ENCODE measurements at regions not wholly inside any gene's neighbourhood (a gene's known extent, or its start where the extent isn't known, plus 50 kb on each side); places are given as distances from the start of the nearest gene placed in this dataset.
A peak's percentile ranks its signal among the peaks of the same experiment; 100 is the strongest.

DNA sequence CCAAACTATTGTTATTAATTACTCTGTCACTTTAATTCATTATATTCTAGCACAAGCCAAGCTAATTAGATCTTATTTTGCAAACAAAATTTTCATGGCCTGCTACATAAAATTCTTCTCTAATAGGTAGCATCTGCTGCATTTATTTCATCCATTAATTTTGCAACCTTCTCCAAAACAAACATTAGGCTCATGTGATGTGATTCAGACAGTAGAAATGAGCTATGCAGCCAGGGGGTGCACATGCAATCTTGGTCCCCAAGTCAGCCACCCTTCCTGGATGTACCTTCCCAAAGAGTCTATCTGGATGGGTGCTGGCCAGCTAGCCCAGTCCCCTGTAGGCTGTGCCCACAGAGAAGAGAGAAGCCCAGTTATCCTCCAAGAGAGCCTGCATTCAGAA is 242.1 kb upstream of the OSR1 start:
- DNase-seq: no peak

DNA sequence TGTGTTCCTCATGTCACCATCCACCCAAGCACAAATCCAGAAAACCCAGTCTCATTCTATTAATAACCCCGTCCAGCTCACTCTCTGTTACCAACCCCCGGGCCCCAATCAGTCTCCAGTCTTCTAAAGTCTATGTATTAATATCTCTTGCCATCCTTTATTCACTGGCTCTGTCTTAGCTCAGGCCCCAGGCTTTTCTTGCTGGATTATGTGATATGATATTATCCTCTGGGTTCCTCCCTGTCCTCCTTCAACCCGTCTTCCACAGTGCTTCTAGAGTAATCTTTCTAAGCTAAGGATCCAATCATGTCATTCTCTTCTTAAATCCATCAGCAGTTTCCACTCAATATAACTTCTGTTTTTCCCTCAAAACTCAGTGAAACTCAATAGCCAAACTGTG is 240.5 kb upstream of the OSR1 start:
- DNase-seq: no peak

DNA sequence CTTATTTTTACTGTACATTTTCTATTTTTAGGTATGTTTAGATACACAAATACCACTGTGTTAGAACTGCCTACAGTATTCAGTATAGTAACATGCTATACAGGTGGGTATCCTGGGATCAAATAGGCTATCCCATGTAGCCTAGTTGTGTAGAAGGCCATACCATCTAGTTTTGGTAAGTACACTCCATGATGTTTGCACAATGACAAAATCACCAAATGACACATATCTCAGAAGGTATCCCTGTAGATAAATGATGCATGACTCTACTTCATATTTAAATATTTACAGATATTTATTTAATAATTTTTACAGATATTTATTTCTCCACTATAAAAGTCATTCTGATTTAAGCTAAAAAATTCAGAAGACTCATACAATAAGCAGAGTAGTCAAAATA is 233.8 kb upstream of the OSR1 start:
- DNase-seq: no peak

GRCh38 chr2:19589791-19590190 is 231.4 kb upstream of the OSR1 start:
- no peak for DNase-seq

DNA sequence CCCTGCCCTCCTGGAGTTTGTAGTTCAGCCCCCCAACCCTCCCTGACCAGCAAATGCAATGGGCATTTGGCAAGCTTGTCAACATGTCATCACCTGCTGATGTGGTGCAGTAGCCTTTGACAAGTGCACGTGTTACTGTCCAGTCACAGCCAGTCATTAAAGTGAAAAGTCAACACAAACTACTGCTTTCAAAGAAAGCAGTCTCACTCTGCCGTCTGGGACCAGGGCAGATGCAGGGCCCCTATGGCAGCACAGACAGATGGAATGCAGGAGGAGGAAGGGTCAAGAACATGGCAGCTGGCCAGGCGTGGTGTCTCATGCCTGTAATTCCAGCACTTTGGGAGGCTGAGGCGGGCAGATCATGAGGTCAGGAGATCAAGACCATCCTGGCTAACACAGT is 222.4 kb upstream of the OSR1 start:
- DNase-seq: peak; percentile 41

DNA sequence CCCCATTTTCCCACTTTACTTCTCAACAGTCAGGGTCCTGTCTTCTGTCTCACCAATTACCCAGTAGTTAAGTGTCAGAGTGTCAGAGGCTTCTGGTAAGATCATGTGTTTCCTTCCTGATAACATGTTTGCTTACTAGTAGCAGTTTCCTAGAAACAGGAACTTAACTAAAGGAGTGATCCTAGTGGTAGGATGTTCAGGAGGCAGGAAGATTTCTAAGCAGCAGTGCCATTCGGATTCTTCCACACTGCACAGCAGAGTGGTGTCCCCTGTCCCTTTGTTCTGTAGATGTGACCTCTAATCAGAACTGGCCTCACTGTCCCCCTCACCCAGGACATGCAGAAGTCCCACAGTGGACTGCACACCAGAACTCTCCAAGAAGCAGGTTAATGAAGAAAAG is 221.8 kb upstream of the OSR1 start:
- DNase-seq: no peak

GRCh38 chr2:19579461-19579860 is 221.0 kb upstream of the OSR1 start:
- no peak for DNase-seq

GRCh38 chr2:19577723-19578122 is 219.3 kb upstream of the OSR1 start:
- no peak for DNase-seq

DNA sequence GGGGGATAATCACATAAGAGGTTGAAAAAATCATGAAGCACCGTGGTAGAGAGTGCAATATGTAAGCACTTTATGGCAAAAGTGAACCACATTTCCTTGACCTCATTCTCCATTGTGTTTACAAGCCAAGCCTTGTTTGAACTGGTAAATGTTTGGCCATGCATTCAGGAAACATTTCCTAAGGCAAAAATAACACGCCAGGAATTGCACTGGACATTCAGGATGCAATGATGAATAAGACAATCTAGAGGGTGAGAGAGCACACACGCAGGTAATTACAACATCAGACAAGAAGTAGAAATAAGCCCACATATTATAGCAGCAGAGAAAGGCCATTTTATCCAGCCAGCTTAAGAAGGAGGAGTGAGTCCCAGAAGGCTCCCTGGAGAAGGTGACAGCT is 218.0 kb upstream of the OSR1 start:
- DNase-seq: no peak

GRCh38 chr2:19575641-19576040 is 217.2 kb upstream of the OSR1 start:
- no peak for DNase-seq

GRCh38 chr2:19574778-19575260 is 216.4 kb upstream of the OSR1 start:
- DNase-seq: peak; percentile 58

DNA sequence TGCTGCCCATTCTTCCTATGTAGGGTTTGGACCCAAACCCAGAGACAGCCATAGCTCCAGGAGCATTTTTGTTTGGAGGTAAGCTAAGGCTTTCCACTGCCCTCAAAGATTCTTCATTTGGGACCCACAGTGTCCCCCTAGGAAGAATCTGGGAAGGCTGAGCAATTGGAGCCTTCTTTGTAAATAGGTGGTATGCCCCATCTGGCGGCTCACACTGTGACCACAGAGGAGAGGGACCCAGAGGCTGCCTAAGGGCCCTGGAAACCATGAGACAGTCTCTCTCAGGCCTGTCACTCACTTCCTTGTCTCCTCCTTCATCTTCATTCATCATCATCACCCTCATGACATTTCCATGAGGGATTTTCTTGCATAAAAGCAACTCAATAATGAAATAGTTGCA is 215.4 kb upstream of the OSR1 start:
- DNase-seq: no peak

DNA sequence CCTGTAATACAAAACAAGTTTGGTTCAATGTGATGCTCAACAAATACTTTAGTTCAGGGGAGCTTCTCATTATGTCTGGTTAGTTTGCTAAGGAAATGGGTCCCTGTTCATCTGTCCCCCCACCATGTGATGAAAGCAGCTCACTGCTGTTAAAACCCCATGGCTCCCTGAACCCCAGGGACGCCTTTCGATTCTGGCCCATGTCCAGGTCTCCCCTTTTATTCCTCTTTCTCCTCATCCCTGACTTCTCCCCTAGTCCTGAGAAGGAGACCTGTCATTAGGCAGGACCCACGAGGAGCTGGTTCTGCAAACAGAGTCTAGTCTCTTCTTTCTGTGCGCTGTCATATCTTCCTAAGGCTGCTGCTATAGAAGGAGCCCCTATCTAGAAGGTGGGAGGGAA is 213.3 kb upstream of the OSR1 start:
- no peak for DNase-seq

DNA sequence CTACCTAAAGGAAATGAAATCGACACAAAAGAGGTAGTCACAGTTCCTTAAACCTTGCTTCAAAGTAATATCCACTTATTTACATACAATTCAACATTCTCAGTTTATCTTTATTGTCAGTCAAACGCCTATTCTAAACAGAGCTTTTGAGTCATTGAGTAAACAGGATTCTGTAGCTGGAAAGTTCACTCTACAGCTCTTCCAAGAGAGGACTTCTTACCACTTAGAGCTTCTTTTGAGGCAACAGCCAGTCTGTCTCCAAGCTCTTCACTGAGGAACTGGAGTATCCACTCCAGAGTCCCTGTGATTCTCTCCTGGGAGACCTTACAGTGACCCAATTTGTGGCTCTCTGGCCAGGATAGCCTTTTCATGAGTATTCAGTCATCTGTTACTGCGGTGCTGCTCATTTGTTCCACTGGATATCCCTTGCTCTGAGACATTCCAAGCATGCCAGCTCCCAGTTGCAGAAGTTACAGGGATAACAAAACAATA is 210.9 kb upstream of the OSR1 start:
- DNase-seq: no peak

GRCh38 chr2:19568809-19569208 is 210.4 kb upstream of the OSR1 start:
- no peak for DNase-seq

DNA sequence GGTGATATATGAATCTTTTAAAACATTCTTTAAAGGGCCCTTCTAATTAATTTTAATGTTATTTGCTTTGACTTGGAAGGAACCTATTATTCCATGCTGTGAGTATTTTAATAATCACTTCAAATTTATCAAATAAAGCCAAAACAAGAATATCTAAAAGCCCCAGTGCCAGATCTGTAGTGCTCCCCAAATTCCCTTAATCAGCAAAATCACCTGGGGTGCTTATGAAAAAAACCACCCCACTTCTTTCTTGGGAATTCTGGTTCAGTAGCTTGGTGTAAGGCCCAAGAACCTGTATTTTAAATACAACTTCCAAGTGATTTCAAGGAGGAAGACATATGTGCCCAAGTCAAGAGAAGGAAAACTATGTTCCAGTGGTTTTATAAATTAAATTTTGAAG is 202.4 kb upstream of the OSR1 start:
- DNase-seq: no peak

DNA sequence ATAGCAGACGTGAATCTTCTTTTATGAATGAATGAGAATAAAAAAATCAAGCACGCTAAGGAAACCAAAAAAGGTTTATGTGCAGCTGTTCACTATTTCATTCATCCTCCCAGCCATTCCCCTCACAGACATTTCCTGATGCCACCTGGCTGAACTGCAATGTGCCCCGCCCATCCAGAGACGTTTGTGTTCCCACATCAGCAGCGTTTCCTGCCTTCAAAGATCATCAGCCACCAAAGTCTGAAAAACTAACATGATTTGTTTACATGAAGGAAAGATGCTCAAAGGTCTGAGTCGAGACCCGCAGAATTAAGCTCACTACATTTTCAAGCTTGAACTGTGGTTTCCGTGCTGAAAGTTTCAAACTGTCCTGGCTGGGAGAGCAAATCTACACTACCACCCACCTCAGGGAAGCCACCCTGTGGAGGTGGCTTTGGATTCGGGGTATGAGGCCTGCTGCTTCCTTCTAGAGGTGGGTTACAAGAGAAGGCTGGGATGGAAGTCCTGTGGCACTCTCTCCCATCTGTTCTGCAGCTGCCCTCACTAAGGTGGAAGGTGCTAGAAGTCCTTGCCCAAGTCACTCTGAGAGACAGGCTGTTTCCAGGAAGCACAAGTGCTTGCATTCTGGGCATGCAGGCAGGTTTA is 201.3 kb upstream of the OSR1 start:
- no peak for DNase-seq

DNA sequence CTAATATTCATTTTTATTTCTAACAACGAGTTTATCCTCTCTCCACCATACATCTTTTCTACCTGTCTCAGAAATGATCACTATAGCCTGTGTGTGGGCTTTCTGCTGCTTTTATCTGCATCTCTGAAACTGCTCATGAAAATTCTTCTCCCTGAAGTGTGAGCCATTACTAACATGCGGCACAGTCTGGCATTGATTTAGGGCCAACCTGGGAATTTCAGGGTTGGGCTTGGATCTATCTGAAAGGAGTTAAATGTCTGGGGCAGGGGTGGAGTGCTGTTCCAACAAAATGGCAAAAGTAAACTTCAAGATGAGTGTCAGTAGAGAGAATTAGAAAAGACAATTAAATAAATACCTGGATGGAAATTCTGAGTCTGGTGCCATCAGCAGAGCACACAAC is 198.2 kb upstream of the OSR1 start:
- DNase-seq: no peak

- DNase-seq: no peak
Observed at GRCh38 chr2:19554520-19554919, 196.1 kb upstream of the OSR1 start.

GRCh38 chr2:19552270-19552669 is 193.8 kb upstream of the OSR1 start:
- no peak for DNase-seq

DNA sequence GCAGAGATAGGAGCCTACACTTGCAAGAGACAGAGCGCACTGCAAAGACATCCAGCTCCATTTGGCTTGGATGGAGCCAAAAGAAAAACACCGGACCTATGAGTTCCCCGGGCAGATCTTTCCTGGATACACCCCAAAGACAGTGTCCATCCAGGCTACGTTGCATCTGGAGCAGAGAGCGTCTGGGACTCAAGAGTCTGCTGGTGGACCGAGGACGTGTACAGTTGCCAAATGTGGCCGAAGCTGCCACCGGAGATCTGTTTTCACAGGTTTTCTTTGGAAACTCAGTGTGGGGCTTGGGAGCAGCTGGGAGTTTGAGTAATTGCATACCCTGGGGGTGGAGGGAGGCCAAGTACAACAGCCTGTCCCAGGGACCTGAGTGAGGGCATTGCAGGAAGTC is 192.3 kb upstream of the OSR1 start:
- DNase-seq: no peak

DNA sequence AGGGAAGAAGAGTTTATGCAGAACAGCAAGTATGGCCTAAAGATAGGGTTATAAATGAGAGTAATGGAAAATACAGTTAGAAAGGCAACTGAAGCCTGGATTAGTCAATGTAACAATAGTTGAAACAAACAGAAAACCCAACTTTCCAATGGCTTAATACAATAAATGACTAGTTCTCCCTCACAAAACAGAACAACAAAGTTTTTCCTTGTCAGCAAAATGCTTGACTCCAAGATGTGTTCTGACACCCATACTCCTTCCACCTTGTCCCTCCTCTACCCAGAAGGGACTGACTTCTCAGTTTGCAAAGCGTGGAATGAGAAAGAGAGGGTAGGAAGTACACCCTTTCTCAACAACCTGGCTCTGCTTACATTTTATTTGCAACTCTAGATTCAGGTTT is 191.4 kb upstream of the OSR1 start:
- no peak for DNase-seq

GRCh38 chr2:19548116-19548515 is 189.7 kb upstream of the OSR1 start:
- no peak for DNase-seq

DNA sequence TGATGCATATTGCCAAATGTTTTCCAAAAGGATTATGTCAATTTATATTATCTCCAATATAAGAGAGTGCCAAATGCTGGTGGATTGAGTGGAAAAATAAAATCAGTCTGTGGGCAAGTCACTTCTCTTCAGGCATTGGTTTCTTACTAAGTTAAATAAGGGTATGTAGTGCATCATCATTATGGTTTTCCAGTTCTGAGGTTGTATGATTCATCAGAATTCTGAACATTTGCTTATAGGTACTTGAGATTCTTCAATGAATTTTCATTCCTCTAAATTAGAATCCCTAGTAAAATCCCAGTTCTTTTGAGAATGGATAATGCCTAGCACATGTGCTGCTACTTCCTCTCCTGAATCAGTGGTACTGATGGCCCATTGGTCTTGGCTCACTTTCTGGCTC is 188.9 kb upstream of the OSR1 start:
- DNase-seq: no peak

GRCh38 chr2:19545507-19545906 is 187.1 kb upstream of the OSR1 start:
- DNase-seq: no peak
